CD4-positive, alpha-beta T cell (primary cell): ENCODE measurements at regions not wholly inside any gene's neighbourhood (a gene's known extent, or its start where the extent isn't known, plus 50 kb on each side); places are given as distances from the start of the nearest gene placed in this dataset.

Experiments
- ATAC-seq: fragments of 200-7000 bp; cut with Tn5 transposase; one replicate; pipeline ENCODE4 v1.10.0; 2022; ENCODE audit warnings: mild to moderate bottlenecking; ENCODE audit not compliant: poor library complexity
- CTCF ChIA-PET: fragments of 350-600 bp; sonication (Branson Sonifier 250); formaldehyde crosslinking; loops from one replicate; lab custom pipeline; 2021; ENCODE audit warnings: antibody characterized with exemption, inconsistent platforms; lab: Charles Lee
- POLR2A ChIA-PET: fragments of 350-600 bp; sonication (Branson Sonifier 250); formaldehyde crosslinking; loops from one replicate; lab custom pipeline; 2021; ENCODE audit warnings: antibody characterized with exemption, inconsistent platforms; lab: Charles Lee
- DNase-seq, 14 experiments: peaks; one replicate each; pipeline ENCODE4 v3.0.0-alpha.2; 2013 to 2020; ENCODE audit warnings: mixed read lengths in 2 of 14
- H3K27ac ChIP-seq, 2 donors: one replicate each; pipeline versions ENCODE4 v1.5.1 to v1.7.0; 2013; ENCODE audit warnings: low read length in 2 of 2, low read depth in 1 of 2, mild to moderate bottlenecking in 1 of 2
- H3K27me3 ChIP-seq, 2 experiments: 1 replicate in 1 of 2; 2 replicates in 1 of 2; pipeline versions ENCODE4 v1.6.1 to v1.7.0; 2013; ENCODE audit warnings: low read length in 2 of 2, control low read depth in 1 of 2, mild to moderate bottlenecking in 1 of 2, moderate library complexity in 1 of 2; ENCODE audit not compliant: insufficient read depth in 2 of 2, control insufficient read depth in 1 of 2
- H3K36me3 ChIP-seq: one replicate; pipeline ENCODE4 v1.6.1; 2013; ENCODE audit warnings: low read length, control low read depth; ENCODE audit not compliant: insufficient read depth
- H3K4me1 ChIP-seq: one replicate; pipeline ENCODE4 v1.6.1; 2013; ENCODE audit warnings: low read length, control low read depth; ENCODE audit not compliant: insufficient read depth
- H3K4me3 ChIP-seq: one replicate; pipeline ENCODE4 v1.5.1; 2013; ENCODE audit warnings: mild to moderate bottlenecking, low read length, moderate library complexity
- H3K9me3 ChIP-seq, 2 experiments: 1 replicate in 1 of 2; 2 replicates in 1 of 2; pipeline versions ENCODE4 v1.6.1 to v1.7.0; 2013; ENCODE audit warnings: low read length in 2 of 2, mild to moderate bottlenecking in 2 of 2, control low read depth in 1 of 2, moderate library complexity in 1 of 2; ENCODE audit not compliant: control insufficient read depth in 1 of 2, insufficient read depth in 1 of 2
- H3K27ac Mint-ChIP-seq: one replicate; pipeline ENCODE4 v1.8.0; 2020; ENCODE audit warnings: mixed read lengths
- H3K27me3 Mint-ChIP-seq: one replicate; pipeline ENCODE4 v1.8.0; 2021; ENCODE audit warnings: mixed read lengths
- H3K36me3 Mint-ChIP-seq: one replicate; pipeline ENCODE4 v1.8.0; 2021; ENCODE audit warnings: low read depth, mixed read lengths
- H3K4me1 Mint-ChIP-seq: one replicate; pipeline ENCODE4 v1.8.0; 2021; ENCODE audit warnings: low read depth, mixed read lengths
- H3K4me3 Mint-ChIP-seq: one replicate; pipeline ENCODE4 v1.8.0; 2020; ENCODE audit warnings: mild to moderate bottlenecking, mixed read lengths
- H3K9me3 Mint-ChIP-seq: one replicate; pipeline ENCODE4 v1.8.0; 2020; ENCODE audit warnings: mixed read lengths
- intact Hi-C, 2 experiments: fragments of 100-400 bp; cut with DNase I in 1 of 2; cut with micrococcal nuclease in 1 of 2; formaldehyde crosslinking; loops; one replicate each; pipeline versions ENCODE4 v1.15.1 to v1.9.0; 2023 to 2025; cut with DNase I, micrococcal nuclease
- TF ChIP-seq, protein P1 (sequence below): fragments of 200-600 bp; IDR thresholded peaks from one replicate; pipeline ENCODE4 v1.8.0; 2022; ENCODE audit warnings: antibody characterized with exemption, mild to moderate bottlenecking

DNA sequence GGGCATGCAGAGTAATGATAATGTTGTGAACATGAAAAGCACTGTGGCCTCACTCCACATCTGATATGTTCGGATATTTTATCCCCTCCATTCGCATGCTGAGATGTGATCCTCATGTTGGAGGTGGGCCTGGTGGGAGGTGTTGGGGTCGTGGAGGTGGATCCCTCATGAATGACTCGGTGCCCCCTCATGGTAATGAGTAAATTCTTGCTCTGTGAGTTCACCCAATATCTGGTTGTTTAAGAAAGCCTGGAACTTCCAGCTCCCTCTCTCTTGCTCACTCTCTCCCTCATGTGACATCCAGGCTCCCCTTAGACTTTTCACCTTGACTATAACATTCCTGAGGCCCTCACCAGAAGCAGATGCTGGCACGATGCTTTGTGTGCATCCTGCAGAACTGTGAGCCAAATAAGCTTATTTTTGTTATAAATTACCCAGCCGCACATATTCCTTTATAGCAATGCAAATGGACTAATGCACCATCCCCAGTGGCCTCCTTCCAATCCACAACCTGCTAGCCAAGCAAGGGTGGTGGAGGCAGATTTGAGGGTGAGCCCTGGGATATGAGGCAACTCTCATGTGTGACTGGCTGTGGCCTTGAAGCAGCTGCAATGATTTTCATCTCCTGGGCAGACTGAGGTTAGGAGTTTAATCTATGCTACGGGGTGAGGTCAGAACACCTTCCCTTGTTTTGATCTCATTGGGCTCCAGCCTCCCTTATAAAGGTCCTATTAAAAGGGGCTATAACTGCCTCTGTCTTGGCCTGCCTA is 276.5 kb downstream of the ETS1 start:
- CTCF ChIA-PET = no interaction called here
- peaks cover 48% of the 10 kb centered on the region for H3K4me1 ChIP-seq
- H3K27ac ChIP-seq = peak overlapping the region; percentile 2 to 48

DNA sequence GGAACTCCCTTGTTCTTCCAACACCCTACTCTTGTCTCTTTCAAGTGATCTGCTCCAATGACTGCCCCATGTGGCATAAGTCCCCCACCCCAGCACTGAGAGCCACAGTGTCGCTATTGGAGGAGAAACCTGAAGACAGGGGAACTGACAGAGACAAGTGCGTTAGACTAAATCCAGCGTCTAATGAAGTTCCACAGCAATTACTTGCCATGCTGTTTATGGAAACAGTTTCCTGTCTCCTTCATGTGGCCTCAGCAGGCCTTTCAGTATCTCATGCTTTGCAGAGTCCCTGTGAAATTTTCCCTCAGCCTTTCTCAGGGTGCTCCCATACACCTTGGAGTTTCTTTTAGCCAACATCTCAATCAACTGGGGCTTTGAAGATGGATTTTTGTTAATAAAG is 277.4 kb downstream of the ETS1 start:
- ChIA-PET POLR2A (interaction anchor here (0.7 to 1.9 kb wide), 8 partner anchors 8 to 167 kb away, joined by 3 to 6 read pairs (median 4); no protein-coding TSS in a partner anchor), CTCF (interaction anchor here (2.9 kb wide), 1 partner anchor 14 kb away, joined by 13 read pairs; no protein-coding TSS in a partner anchor)
- TF ChIP-seq, protein P1, sequence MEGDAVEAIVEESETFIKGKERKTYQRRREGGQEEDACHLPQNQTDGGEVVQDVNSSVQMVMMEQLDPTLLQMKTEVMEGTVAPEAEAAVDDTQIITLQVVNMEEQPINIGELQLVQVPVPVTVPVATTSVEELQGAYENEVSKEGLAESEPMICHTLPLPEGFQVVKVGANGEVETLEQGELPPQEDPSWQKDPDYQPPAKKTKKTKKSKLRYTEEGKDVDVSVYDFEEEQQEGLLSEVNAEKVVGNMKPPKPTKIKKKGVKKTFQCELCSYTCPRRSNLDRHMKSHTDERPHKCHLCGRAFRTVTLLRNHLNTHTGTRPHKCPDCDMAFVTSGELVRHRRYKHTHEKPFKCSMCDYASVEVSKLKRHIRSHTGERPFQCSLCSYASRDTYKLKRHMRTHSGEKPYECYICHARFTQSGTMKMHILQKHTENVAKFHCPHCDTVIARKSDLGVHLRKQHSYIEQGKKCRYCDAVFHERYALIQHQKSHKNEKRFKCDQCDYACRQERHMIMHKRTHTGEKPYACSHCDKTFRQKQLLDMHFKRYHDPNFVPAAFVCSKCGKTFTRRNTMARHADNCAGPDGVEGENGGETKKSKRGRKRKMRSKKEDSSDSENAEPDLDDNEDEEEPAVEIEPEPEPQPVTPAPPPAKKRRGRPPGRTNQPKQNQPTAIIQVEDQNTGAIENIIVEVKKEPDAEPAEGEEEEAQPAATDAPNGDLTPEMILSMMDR = no peak
- ATAC-seq (peak; percentile 16), DNase-seq (no peak)
- Histone ChIP-seq H3K27ac (peak overlapping the region in 1 of 2 donors; percentile 48), H3K4me3 (no peak overlapping the region), H3K27me3 (no peaks in the 10 kb centered on the region), H3K4me1 (peaks cover 55% of the 10 kb centered on the region), H3K9me3 (peaks cover 5 to 17% of the 10 kb centered on the region in 2 experiments), H3K36me3 (peaks cover 3% of the 10 kb centered on the region)
- H3K4me3 Mint-ChIP-seq = peak overlapping the region; percentile 50
- H3K27ac Mint-ChIP-seq = peak overlapping the region; percentile 100
- no peaks in the 10 kb centered on the region for H3K27me3 Mint-ChIP-seq
- peaks cover 40% of the 10 kb centered on the region for H3K36me3 Mint-ChIP-seq
- intact Hi-C loops = no loop called here
- peaks cover 5% of the 10 kb centered on the region for H3K9me3 Mint-ChIP-seq
- peaks cover 91% of the 10 kb centered on the region for H3K4me1 Mint-ChIP-seq

More for the DNA sequence above, 276.5 kb downstream of the ETS1 start:
- POLR2A ChIA-PET = interaction anchor here (1.1 to 1.9 kb wide), 4 partner anchors 8 to 112 kb away, joined by 3 to 10 read pairs (median 4); no protein-coding TSS in a partner anchor
- DNase-seq = no peak
- ATAC-seq = peak; percentile 38
- Mint-ChIP-seq H3K27me3 (no peaks in the 10 kb centered on the region), H3K9me3 (peaks cover 10% of the 10 kb centered on the region), H3K27ac (peak overlapping the region; percentile 100), H3K36me3 (peaks cover 48% of the 10 kb centered on the region), H3K4me3 (peak overlapping the region; percentile 52), H3K4me1 (peaks cover 89% of the 10 kb centered on the region)
- Histone ChIP-seq H3K9me3 (peaks cover 7 to 25% of the 10 kb centered on the region in 2 experiments), H3K27me3 (no peaks in the 10 kb centered on the region), H3K36me3 (peaks cover 3% of the 10 kb centered on the region), H3K4me3 (no peak overlapping the region)
- TF ChIP-seq, protein P1 = no peak
- intact Hi-C loops = no loop called here

DNA sequence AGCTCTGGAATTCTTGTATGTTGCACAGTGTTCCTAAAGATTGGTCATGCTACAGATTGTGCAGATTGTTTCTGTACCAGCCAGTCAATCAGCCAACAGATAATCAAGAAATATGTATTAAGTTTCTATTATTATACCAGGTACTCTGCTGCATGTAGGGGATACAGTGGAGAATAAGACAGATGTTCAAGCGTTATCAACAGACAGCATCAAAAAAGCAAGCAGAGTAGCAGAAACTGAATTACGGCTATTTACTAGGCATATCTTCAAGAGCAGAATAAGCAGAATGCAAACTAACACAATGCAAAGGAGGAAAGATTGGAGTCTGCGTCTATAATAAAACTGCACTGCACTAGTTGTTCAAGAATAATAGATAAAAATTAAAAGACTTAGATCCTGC is 278.6 kb downstream of the ETS1 start:
- peaks cover 4% of the 10 kb centered on the region for H3K9me3 Mint-ChIP-seq
- ATAC-seq = no peak
- ChIA-PET POLR2A (interaction anchor here (0.6 to 2.2 kb wide), 8 partner anchors 8 to 189 kb away, joined by 3 to 6 read pairs (median 3); no protein-coding TSS in a partner anchor), CTCF (interaction anchor here (2.9 kb wide), 1 partner anchor 15 kb away, joined by 13 read pairs; no protein-coding TSS in a partner anchor)
- Histone ChIP-seq H3K36me3 (no peaks in the 10 kb centered on the region), H3K4me3 (no peak overlapping the region), H3K9me3 (peaks cover 0 to 5% of the 10 kb centered on the region in 2 experiments), H3K4me1 (peaks cover 66% of the 10 kb centered on the region), H3K27me3 (no peaks in the 10 kb centered on the region), H3K27ac (no peak overlapping the region)
- no peak overlapping the region for H3K4me3 Mint-ChIP-seq
- intact Hi-C loops = loop anchor here in 1 of 2 experiments (10.0 kb wide), 1 partner anchor 1696 kb away; the partner anchor contains the start of gene PRDM10
- peak overlapping the region; percentile 100 for H3K27ac Mint-ChIP-seq
- DNase-seq = no peak
- no peaks in the 10 kb centered on the region for H3K27me3 Mint-ChIP-seq
- TF ChIP-seq, protein P1 = no peak
- H3K4me1 Mint-ChIP-seq = peaks cover 96% of the 10 kb centered on the region
- peaks cover 28% of the 10 kb centered on the region for H3K36me3 Mint-ChIP-seq
